Uterus (tissue), 3 donors: ENCODE measurements at regions not wholly inside any gene's neighbourhood (a gene's known extent, or its start where the extent isn't known, plus 50 kb on each side); places are given as distances from the start of the nearest gene placed in this dataset.

ENCODE experiments used
- DNase-seq, 2 donors: peaks; one replicate each; pipeline ENCODE4 v3.0.0-alpha.2; 2019 to 2020
- H3K27ac ChIP-seq, 2 donors: fragments of 200-600 bp; sonication (generic); 1 replicate in 1 of 2; 2 replicates in 1 of 2; pipeline ENCODE4 v1.5.1; 2016 to 2018
- H3K27me3 ChIP-seq, 2 donors: fragments of 200-600 bp; sonication (generic); one replicate each; pipeline ENCODE4 v1.5.1; 2018 to 2019; ENCODE audit warnings: control low read depth in 1 of 2
- H3K36me3 ChIP-seq, 2 donors: fragments of 200-600 bp; sonication (generic); one replicate each; pipeline ENCODE4 v1.5.1; 2019; ENCODE audit warnings: control low read depth in 1 of 2
- H3K4me1 ChIP-seq, 2 donors: fragments of 200-600 bp; sonication (generic); one replicate each; pipeline ENCODE4 v1.5.1; 2018 to 2019; ENCODE audit warnings: control low read depth in 1 of 2
- H3K4me3 ChIP-seq, 2 donors: fragments of 200-600 bp; sonication (generic); 1 replicate in 1 of 2; 2 replicates in 1 of 2; pipeline ENCODE4 v1.5.1; 2018 to 2019; ENCODE audit warnings: mild to moderate bottlenecking in 1 of 2
- H3K9me3 ChIP-seq, 2 donors: fragments of 200-600 bp; sonication (generic); one replicate each; pipeline ENCODE4 v1.5.1; 2019; ENCODE audit warnings: control low read depth in 1 of 2
- CTCF ChIP-seq, 4 experiments: fragments of 200-600 bp in 2 of 4; fragments of 450-650 bp in 2 of 4; sonication (generic) in 2 of 4; IDR thresholded peaks; one replicate each; pipeline ENCODE4 v1.5.1; 2016 to 2019; ENCODE audit warnings: antibody characterized with exemption in 4 of 4, mild to moderate bottlenecking in 2 of 4, moderate library complexity in 1 of 4
- POLR2A ChIP-seq, 2 donors: fragments of 450-650 bp; IDR thresholded peaks; one replicate each; pipeline ENCODE4 v1.6.1; 2016; ENCODE audit warnings: antibody characterized with exemption in 2 of 2, mild to moderate bottlenecking in 1 of 2, moderate library complexity in 1 of 2
- intact Hi-C: fragments of 100-400 bp; cut with DNase I; formaldehyde crosslinking; loops from one replicate; pipeline ENCODE4 v1.15.1; 2023; ENCODE audit warnings: low total_unique reads
- donor health status: DM: yes; HTN: yes; CAD: no.

- no peak for DNase-seq
- Histone ChIP-seq H3K4me1 (no peaks in the 10 kb centered on the region), H3K9me3 (no peaks in the 10 kb centered on the region), H3K27me3 (no peaks in the 10 kb centered on the region), H3K4me3 (no peak overlapping the region), H3K36me3 (no peaks in the 10 kb centered on the region), H3K27ac (no peak overlapping the region)
- TF ChIP-seq CTCF (IDR thresholded peaks at IDR 0.05) (no peak), POLR2A (IDR thresholded peaks at IDR 0.05) (no peak)
- intact Hi-C loops: no loop called here
These were observed 52.3 kb downstream of the PLEKHG1 start for GRCh38 chr6:150651808-150652470.

GRCh38 chr6:150652848-150653613, 53.3 kb downstream of the PLEKHG1 start:
- no peak for DNase-seq
- Histone ChIP-seq H3K27me3 (no peaks in the 10 kb centered on the region), H3K9me3 (no peaks in the 10 kb centered on the region), H3K36me3 (no peaks in the 10 kb centered on the region), H3K4me1 (no peaks in the 10 kb centered on the region), H3K4me3 (no peak overlapping the region), H3K27ac (no peak overlapping the region)
- intact Hi-C loops: no loop called here
- TF ChIP-seq CTCF (IDR thresholded peaks at IDR 0.05): no peak
- no peak for TF ChIP-seq POLR2A (IDR thresholded peaks at IDR 0.05)

- H3K36me3 ChIP-seq: no peaks in the 10 kb centered on the region
- DNase-seq: no peak
- H3K4me1 ChIP-seq: no peaks in the 10 kb centered on the region
- no peak overlapping the region for H3K4me3 ChIP-seq
- no peak overlapping the region for H3K27ac ChIP-seq
- no peak for TF ChIP-seq POLR2A (IDR thresholded peaks at IDR 0.05)
- no peak for TF ChIP-seq CTCF (IDR thresholded peaks at IDR 0.05)
- intact Hi-C loops: no loop called here
- H3K27me3 ChIP-seq: no peaks in the 10 kb centered on the region
- H3K9me3 ChIP-seq: no peaks in the 10 kb centered on the region
These were observed 54.9 kb downstream of the PLEKHG1 start for GRCh38 chr6:150654608-150655007.

- DNase-seq: no peak
- H3K4me1 ChIP-seq: no peaks in the 10 kb centered on the region
- no peak overlapping the region for H3K4me3 ChIP-seq
- TF ChIP-seq POLR2A (IDR thresholded peaks at IDR 0.05): no peak
- TF ChIP-seq CTCF (IDR thresholded peaks at IDR 0.05): no peak
- no peaks in the 10 kb centered on the region for H3K27me3 ChIP-seq
- no peaks in the 10 kb centered on the region for H3K36me3 ChIP-seq
- H3K9me3 ChIP-seq: no peaks in the 10 kb centered on the region
- no peak overlapping the region for H3K27ac ChIP-seq
- intact Hi-C loops: no loop called here
These were observed 56.5 kb downstream of the PLEKHG1 start for GRCh38 chr6:150656156-150656555.

- Histone ChIP-seq H3K27ac (no peak overlapping the region), H3K4me3 (no peak overlapping the region), H3K9me3 (no peaks in the 10 kb centered on the region), H3K27me3 (no peaks in the 10 kb centered on the region), H3K4me1 (no peaks in the 10 kb centered on the region), H3K36me3 (no peaks in the 10 kb centered on the region)
- no peak for TF ChIP-seq CTCF (IDR thresholded peaks at IDR 0.05)
- TF ChIP-seq POLR2A (IDR thresholded peaks at IDR 0.05): no peak
- DNase-seq: no peak
- intact Hi-C loops: no loop called here
These were observed 58.7 kb downstream of the PLEKHG1 start for GRCh38 chr6:150658421-150658820.
